Thoracic aorta (tissue), 2 donors: ENCODE measurements at regions not wholly inside any gene's neighbourhood (a gene's known extent, or its start where the extent isn't known, plus 50 kb on each side); places are given as distances from the start of the nearest gene placed in this dataset.

Experiments
- ATAC-seq: fragments of 150-250 bp; one replicate; pipeline ENCODE4 v1.8.0; 2017; ENCODE audit warnings: low read depth; ENCODE audit not compliant: insufficient number of reproducible peaks, low FRiP score
- DNase-seq: peaks from one replicate; pipeline ENCODE4 v3.0.0-alpha.2; 2020; ENCODE audit warnings: low spot score
- H3K27ac ChIP-seq, 2 donors: fragments of 200-600 bp; sonication (generic); 1 replicate in 1 of 2; 2 replicates in 1 of 2; pipeline ENCODE4 v1.5.1; 2016; ENCODE audit warnings: mild to moderate bottlenecking in 2 of 2, moderate library complexity in 2 of 2
- H3K27me3 ChIP-seq: fragments of 200-600 bp; sonication (generic); replicated peaks from 2 replicates; pipeline ENCODE4 v1.6.0; 2016; ENCODE audit warnings: mild to moderate bottlenecking; ENCODE audit not compliant: insufficient read depth
- H3K36me3 ChIP-seq: fragments of 200-600 bp; sonication (generic); one replicate; pipeline ENCODE4 v1.5.1; 2016
- H3K4me1 ChIP-seq, 2 donors: fragments of 200-600 bp; sonication (generic); 1 replicate in 1 of 2; 2 replicates in 1 of 2; pipeline versions ENCODE4 v1.5.1 to v1.6.0; 2016; ENCODE audit warnings: low read depth in 2 of 2, mild to moderate bottlenecking in 1 of 2; ENCODE audit not compliant: control insufficient read depth in 1 of 2
- H3K4me3 ChIP-seq: fragments of 200-600 bp; sonication (generic); 2 replicates; pipeline ENCODE4 v1.5.1; 2016; ENCODE audit warnings: mild to moderate bottlenecking
- H3K9me3 ChIP-seq: fragments of 200-600 bp; sonication (generic); 2 replicates; pipeline ENCODE4 v1.5.1; 2016
- CTCF ChIP-seq: fragments of 200-600 bp; sonication (generic); IDR thresholded peaks from one replicate; pipeline ENCODE4 v1.5.1; 2019; ENCODE audit warnings: antibody characterized with exemption

- no peaks in the 10 kb centered on the region for H3K4me1 ChIP-seq
- no peak for ATAC-seq
- no peaks in the 10 kb centered on the region for H3K27me3 ChIP-seq
- DNase-seq = no peak
- TF ChIP-seq CTCF = no peak
- no peak overlapping the region for H3K4me3 ChIP-seq
- H3K9me3 ChIP-seq = no peaks in the 10 kb centered on the region
- no peak overlapping the region for H3K27ac ChIP-seq
- H3K36me3 ChIP-seq = no peaks in the 10 kb centered on the region
These were observed 464.7 kb upstream of the IGFBP3 start for GRCh38 chr7:46385662-46386309.

GRCh38 chr7:46383605-46384004, 462.5 kb upstream of the IGFBP3 start:
- Histone ChIP-seq H3K9me3 (no peaks in the 10 kb centered on the region), H3K4me1 (no peaks in the 10 kb centered on the region), H3K4me3 (no peak overlapping the region), H3K36me3 (no peaks in the 10 kb centered on the region), H3K27ac (no peak overlapping the region), H3K27me3 (no peaks in the 10 kb centered on the region)
- no peak for TF ChIP-seq CTCF
- DNase-seq (no peak), ATAC-seq (no peak)

GRCh38 chr7:46369933-46370654, 449.0 kb upstream of the IGFBP3 start:
- Histone ChIP-seq H3K4me1 (peaks cover 6 to 7% of the 10 kb centered on the region in 2 donors), H3K9me3 (no peaks in the 10 kb centered on the region), H3K36me3 (no peaks in the 10 kb centered on the region), H3K27ac (no peak overlapping the region), H3K27me3 (no peaks in the 10 kb centered on the region), H3K4me3 (no peak overlapping the region)
- DNase-seq (no peak), ATAC-seq (no peak)
- TF ChIP-seq CTCF = no peak

GRCh38 chr7:46368871-46369270, 447.8 kb upstream of the IGFBP3 start:
- Histone ChIP-seq H3K27me3 (no peaks in the 10 kb centered on the region), H3K4me3 (no peak overlapping the region), H3K27ac (no peak overlapping the region), H3K4me1 (peaks cover 6 to 7% of the 10 kb centered on the region in 2 donors), H3K9me3 (no peaks in the 10 kb centered on the region), H3K36me3 (no peaks in the 10 kb centered on the region)
- no peak for TF ChIP-seq CTCF
- ATAC-seq (no peak), DNase-seq (no peak)

- Histone ChIP-seq H3K4me3 (no peak overlapping the region), H3K27me3 (no peaks in the 10 kb centered on the region), H3K4me1 (peaks cover 6 to 7% of the 10 kb centered on the region in 2 donors), H3K36me3 (no peaks in the 10 kb centered on the region), H3K9me3 (no peaks in the 10 kb centered on the region), H3K27ac (no peak overlapping the region)
- DNase-seq (no peak), ATAC-seq (no peak)
- no peak for TF ChIP-seq CTCF
These were observed 445.5 kb upstream of the IGFBP3 start for GRCh38 chr7:46366526-46366925.
